NCI-H748 (cell line): ENCODE measurements at regions not wholly inside any gene's neighbourhood (a gene's known extent, or its start where the extent isn't known, plus 50 kb on each side); places are given as distances from the start of the nearest gene placed in this dataset.

Experiments used
- DNase-seq: peaks from one replicate; lab custom pipeline; 2025; ENCODE audit not compliant: unreplicated experiment; lab: John Stamatoyannopoulos, UW

DNA sequence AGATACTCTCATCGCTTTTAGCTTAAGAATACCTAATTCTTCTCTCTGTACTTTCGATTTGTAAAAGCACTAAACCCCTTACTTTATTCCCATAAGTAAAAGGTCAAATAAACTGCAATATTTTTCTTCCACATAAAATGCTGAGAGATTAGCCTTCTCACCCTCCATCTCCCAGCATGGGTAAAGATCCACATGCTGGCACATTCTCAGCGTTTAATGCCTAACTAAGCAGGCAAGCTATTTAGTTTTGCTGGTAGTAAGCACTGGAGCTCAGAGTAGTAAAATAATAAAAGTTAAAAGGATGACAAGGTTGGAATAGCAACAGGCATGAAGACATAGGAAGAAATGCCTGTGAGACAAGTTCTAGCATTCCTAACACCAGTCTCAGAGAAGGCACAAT lies 65.9 kb upstream of the NEBL start:
- DNase-seq, result no peak

DNA sequence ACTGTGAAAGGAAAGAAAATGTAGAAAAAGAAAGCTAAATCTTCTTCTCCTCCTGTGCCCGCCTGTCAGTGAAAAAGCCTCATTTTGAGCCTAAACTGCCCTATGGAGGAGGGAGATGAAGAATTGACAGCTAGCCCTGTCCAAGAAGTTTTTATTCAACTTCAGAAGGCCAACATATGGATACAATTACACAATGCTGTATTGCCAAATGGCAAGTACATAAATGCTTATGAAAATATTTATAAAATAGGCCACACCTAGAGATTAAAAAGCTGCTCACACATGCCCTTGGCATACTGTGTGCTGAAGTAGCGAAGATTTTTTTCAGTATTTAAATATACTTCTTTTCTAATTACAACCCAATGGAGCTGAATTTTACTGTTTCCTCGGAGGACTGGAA lies 65.1 kb upstream of the NEBL start:
- DNase-seq, result no peak

DNA sequence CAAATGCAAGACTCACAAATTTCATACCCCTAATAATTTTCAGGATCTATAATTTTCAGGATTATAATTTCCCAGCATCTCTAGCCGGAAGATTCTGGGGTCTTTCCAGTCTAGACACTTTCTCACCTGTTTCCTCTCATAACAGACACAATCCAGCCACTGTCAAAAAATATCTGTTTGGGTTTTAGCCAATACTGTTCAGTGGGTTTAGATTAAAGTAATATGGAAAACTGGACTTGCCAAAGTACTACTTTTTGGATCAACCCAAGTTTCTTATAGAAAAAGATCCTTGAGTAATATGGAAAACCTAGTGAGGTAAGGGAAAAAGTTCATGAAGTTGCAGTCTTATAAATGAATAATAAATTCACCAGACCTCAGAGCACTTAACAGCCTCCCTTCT lies 62.1 kb upstream of the NEBL start:
- DNase-seq, result no peak

DNA sequence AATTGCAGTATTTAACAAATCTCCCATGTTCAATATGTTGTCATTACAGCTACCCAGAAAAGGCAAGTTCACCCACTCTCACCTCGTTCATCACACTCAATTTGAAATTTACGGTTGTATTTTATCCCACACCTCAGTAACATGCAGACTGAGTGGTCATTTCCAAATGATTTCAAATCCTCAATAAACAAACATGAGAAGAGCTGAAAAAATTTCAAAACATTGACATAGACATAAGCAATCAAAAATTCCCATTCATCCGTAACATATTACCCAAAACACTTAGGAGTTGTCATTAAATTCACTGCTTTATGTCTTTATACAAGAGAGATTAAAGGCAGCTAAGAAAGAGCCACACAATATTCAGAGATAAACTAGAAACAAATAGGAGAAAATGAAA lies 61.7 kb upstream of the NEBL start:
- no peak for DNase-seq

DNA sequence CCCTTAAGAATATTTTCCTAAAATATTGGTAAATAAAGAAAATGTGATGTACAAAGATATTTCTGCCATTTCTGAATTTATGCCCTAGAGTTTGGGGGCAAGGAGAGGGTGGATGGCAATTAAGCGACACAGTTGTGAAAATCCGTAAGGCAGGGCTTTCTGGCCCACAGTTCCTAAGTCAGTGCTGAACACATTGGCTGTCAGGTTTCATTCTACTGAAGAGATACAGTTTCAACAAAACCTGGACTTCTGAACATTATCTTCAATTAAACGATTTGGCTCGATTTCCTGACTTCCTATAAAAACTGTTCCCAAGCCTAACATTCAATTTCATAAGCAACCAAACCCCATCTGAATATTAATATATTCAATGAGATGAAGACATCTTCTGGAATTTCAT lies 61.1 kb upstream of the NEBL start:
- DNase-seq, result no peak

DNA sequence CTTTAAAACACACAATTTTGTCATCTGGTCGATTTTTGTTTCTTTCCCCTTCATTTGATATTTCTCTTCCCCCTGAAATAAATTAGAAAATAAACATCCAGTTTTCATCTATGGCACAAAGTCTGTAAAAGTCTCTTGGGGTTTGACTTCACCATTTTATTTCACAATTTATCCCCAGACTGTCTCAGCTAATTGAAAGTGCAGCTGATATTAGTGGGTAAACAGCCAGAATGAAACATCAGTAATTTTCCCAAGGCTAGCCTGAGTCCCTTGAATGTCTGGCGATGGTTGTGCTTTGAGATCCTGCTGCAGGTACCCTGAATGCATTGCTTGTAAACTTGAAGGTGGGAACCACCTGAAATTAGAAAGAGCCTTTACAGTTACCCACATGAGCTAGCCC lies 60.6 kb upstream of the NEBL start:
- no peak for DNase-seq

DNA sequence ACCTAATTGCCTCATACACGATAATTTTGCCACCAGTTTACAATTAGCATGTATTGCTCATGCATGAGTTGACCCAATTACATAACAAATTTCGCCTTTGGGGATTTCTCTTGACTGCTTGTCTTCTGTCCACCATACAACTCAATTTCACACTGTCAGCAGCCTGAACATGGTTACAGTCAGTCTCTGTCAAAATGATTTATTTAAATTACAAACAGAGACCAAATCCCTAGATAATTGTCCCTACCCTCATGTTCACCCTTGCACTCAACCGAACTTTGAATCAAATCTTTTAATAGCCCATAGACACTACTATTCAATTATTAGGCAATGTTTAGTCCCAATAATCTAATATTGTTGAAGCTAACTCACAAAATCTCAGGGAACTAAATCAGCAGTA lies 59.7 kb upstream of the NEBL start:
- DNase-seq, result no peak

DNA sequence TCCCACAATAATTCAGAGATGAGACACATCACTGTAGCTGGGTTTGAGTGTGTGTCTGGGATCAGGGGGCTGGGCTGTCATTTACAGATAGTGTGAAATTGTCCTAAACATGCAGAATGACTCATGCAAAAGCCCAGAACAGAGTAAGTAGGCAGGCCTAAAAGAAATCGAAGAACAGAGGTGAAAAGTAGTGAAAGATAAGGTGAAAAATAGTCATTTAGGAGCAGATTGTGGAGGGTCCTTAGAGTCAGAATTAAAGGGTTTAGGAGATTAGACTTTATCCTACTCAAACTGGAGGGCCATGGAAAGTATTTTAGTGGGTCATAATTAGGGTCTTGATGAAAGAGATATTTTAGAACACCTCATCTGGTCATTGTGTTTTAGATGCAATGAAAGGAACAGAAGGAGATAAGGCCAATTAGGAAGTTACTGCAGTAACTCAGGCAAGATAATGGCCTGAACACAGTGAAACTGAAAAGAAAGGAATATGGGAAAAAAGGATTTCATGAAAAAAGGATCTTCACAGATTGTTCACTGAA lies 58.3 kb upstream of the NEBL start:
- no peak for DNase-seq

DNA sequence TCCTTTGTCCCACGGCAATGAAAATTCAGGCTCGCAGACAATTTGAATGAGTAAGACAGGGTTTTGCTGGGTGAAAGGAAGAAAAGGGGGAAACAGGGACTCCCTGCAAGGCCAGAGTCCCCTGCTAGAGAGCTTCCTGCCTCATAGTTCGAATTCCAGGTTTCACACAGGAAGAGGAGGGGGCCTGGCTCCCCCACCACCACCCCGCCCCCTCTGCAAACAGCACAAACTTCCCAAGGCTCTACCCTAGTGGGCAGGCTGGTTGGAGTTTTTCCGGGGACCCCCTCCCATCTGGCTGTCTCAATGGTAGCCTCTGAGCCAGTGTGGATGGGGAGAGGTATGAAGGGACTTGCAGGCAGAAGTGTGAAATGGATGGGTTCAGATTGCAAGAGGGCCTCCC lies 57.4 kb upstream of the NEBL start:
- no peak for DNase-seq

DNA sequence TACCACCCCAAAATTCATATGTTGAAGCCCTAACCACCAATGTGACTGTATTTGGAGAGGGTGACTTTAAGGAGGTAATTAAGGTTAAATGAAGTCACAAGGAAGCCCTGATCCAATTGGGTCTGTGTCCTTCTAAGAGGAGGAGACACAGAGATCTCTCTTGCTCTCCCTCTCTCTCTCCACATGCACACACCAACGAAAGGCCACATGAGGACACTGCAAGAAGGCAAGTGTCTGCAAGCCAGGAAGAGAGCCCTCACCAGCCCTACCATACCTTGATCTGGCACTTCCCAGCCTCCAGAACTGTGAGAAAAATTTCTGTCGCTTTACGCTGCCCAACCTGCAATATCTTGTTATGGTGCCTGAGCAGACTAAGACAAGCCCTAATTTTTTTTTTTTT lies 56.0 kb upstream of the NEBL start:
- no peak for DNase-seq

DNA sequence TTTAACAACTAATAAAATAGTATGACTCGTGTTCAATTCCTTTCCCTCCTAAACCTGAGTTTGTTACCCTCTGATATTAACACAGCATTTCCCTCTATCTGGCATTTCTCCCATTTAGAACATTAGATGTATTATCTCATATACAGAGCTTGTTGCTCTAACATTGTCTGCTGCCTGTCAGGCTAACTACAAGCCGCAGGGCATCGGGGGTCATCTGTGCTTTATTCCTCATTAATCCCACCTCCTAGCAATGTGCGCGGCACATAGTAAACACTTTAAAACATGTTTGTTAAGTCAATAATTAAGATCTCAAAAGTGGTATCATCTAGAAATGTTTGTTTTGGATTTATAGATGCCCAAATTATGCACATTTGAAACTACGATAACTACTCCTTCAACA lies 52.9 kb upstream of the NEBL start:
- DNase-seq, result no peak

DNA sequence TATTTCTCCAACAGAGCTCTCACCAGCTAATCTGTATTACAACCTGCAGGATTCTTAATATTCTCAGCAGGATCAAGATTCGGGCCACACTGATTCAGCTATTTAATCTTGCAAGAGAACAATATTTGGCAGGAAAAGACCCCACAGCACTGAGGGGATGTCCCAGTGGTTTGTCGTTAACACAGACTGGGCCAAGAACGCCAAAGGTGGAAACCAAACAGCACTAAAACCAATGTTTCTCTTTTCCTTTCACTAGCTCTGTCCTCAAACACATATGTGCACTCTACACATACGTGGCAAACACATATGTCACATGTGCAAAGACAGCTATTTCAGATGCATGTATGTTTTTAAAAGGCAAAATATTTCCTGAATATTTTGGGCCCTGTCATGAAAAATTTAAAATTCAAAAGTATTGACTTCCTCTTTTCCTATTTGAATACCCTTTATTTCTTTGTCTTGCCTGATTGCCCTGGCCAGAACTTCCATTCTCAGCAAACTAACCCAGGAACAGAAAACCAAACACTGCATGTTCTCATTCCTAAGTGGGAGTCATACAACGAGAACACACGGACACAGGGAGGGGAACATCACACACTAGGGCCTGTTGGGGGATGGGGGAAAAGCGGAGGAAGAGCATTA lies 51.7 kb upstream of the NEBL start:
- DNase-seq, result no peak
